Parathyroid adenoma (tissue), 2 donors: ENCODE measurements at regions not wholly inside any gene's neighbourhood (a gene's known extent, or its start where the extent isn't known, plus 50 kb on each side); places are given as distances from the start of the nearest gene placed in this dataset.

Source experiments
- H2AFZ ChIP-seq: fragments of 300-600 bp; sonication (generic); one replicate; pipeline ENCODE4 v1.7.0; 2017; ENCODE audit warnings: antibody characterized with exemption, mild to moderate bottlenecking
- H3K27ac ChIP-seq: fragments of 300-600 bp; sonication (generic); one replicate; pipeline ENCODE4 v1.7.0; 2017
- H3K27me3 ChIP-seq: fragments of 300-600 bp; sonication (generic); one replicate; pipeline ENCODE4 v1.7.0; 2017; ENCODE audit warnings: low read length; ENCODE audit not compliant: control insufficient read depth, insufficient read depth
- H3K36me3 ChIP-seq: fragments of 300-600 bp; sonication (generic); one replicate; pipeline ENCODE4 v1.7.0; 2017; ENCODE audit warnings: low read length; ENCODE audit not compliant: control insufficient read depth, insufficient read depth
- H3K4me1 ChIP-seq: fragments of 300-600 bp; sonication (generic); one replicate; pipeline ENCODE4 v1.7.0; 2017; ENCODE audit warnings: control low read depth
- H3K4me2 ChIP-seq: fragments of 300-600 bp; sonication (generic); one replicate; pipeline ENCODE4 v1.7.0; 2017; ENCODE audit warnings: low read length
- H3K4me3 ChIP-seq: fragments of 300-600 bp; sonication (generic); one replicate; pipeline ENCODE4 v1.7.0; 2017; ENCODE audit warnings: low read depth, low read length
- H3K79me2 ChIP-seq: fragments of 300-600 bp; sonication (generic); one replicate; pipeline ENCODE4 v1.7.0; 2017; ENCODE audit warnings: control low read depth
- H3K9ac ChIP-seq: fragments of 300-600 bp; sonication (generic); one replicate; pipeline ENCODE4 v1.7.0; 2017; ENCODE audit warnings: mild to moderate bottlenecking
- H3K9me3 ChIP-seq: fragments of 300-600 bp; sonication (generic); one replicate; pipeline ENCODE4 v1.7.0; 2017; ENCODE audit warnings: low read length; ENCODE audit not compliant: control insufficient read depth
- TF ChIP-seq, protein P1 (sequence below): fragments of 300-600 bp; sonication (generic); IDR thresholded peaks from one replicate; pipeline ENCODE4 v1.7.0; 2017; ENCODE audit warnings: antibody characterized with exemption, mild to moderate bottlenecking
- donor health status: primary hyperparathyroidism.

DNA sequence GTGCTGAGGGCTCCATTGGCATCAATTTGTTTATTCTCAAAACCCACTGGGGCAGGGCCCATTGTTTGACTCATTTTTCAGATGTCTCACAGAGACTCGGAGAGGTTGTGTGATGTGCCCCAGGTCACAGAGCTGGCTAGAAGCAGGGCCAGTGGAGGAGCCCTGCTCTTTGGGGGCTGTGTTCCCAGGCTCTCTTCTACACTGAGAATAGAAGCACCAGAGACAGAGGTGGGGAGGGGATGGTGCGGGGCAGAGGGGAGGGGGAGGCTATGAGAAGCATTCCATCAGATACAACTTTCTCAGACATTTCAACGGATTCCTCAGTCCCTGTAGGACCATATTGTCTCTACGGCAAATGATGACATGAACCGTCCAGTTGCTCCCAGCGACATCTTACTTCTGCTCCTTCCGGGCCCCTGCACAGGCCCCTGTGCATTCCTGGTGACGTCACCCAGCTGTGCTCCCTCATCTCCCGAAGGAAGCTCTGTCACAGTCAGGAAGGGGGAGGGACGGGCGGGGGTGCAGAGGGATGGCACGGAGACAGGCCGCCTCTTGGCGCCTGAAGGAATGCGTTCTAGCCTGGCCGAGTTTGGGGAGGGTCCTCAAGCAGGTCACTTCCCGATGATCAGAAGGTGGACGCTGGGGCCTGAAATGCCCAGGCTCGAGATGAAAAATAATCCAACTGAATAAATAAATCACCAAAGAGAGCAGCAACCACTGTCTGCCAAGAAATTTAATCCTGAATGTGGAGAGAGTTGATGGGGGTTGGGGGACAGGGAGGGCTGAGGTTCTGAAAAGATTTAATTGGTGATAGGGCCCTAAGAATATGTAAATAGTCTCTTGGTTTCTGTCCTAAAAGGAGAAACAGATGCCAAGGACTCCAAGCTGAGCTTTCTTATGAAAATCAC, 114.1 kb downstream of the NOG start:
- H2AFZ ChIP-seq: peak overlapping the region; percentile 53
- H3K36me3 ChIP-seq: no peaks in the 10 kb centered on the region
- H3K4me1 ChIP-seq: no peaks in the 10 kb centered on the region
- no peak overlapping the region for H3K9ac ChIP-seq
- H3K27me3 ChIP-seq: peaks cover 4% of the 10 kb centered on the region
- no peaks in the 10 kb centered on the region for H3K79me2 ChIP-seq
- H3K27ac ChIP-seq: no peak overlapping the region
- H3K9me3 ChIP-seq: no peaks in the 10 kb centered on the region
- H3K4me2 ChIP-seq: no peak overlapping the region
- TF ChIP-seq, protein P1, sequence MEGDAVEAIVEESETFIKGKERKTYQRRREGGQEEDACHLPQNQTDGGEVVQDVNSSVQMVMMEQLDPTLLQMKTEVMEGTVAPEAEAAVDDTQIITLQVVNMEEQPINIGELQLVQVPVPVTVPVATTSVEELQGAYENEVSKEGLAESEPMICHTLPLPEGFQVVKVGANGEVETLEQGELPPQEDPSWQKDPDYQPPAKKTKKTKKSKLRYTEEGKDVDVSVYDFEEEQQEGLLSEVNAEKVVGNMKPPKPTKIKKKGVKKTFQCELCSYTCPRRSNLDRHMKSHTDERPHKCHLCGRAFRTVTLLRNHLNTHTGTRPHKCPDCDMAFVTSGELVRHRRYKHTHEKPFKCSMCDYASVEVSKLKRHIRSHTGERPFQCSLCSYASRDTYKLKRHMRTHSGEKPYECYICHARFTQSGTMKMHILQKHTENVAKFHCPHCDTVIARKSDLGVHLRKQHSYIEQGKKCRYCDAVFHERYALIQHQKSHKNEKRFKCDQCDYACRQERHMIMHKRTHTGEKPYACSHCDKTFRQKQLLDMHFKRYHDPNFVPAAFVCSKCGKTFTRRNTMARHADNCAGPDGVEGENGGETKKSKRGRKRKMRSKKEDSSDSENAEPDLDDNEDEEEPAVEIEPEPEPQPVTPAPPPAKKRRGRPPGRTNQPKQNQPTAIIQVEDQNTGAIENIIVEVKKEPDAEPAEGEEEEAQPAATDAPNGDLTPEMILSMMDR: no peak
- no peak overlapping the region for H3K4me3 ChIP-seq

DNA sequence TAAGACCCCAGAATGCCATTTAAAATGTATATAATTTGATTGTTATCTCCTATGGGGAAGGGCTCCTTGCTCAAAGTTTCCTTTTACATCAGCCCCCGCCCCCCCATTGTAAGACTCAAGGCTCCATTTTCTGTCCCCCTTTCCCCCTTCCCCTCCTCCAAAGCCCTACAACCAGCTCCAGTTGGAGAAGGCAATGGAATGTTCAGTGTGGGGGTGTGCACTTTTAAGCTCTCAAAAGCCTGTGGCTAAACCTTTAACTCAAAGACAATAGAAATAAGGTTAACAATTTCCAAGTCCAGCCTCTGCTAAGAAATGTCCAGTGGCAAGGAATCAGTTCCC, 114.7 kb downstream of the NOG start:
- Histone ChIP-seq H3K9ac (no peak overlapping the region), H3K9me3 (no peaks in the 10 kb centered on the region), H3K27me3 (peaks cover 1% of the 10 kb centered on the region), H2AFZ (no peak overlapping the region), H3K4me3 (no peak overlapping the region), H3K4me2 (no peak overlapping the region), H3K4me1 (no peaks in the 10 kb centered on the region), H3K36me3 (no peaks in the 10 kb centered on the region), H3K79me2 (no peaks in the 10 kb centered on the region), H3K27ac (no peak overlapping the region)
- TF ChIP-seq, protein P1: no peak

DNA sequence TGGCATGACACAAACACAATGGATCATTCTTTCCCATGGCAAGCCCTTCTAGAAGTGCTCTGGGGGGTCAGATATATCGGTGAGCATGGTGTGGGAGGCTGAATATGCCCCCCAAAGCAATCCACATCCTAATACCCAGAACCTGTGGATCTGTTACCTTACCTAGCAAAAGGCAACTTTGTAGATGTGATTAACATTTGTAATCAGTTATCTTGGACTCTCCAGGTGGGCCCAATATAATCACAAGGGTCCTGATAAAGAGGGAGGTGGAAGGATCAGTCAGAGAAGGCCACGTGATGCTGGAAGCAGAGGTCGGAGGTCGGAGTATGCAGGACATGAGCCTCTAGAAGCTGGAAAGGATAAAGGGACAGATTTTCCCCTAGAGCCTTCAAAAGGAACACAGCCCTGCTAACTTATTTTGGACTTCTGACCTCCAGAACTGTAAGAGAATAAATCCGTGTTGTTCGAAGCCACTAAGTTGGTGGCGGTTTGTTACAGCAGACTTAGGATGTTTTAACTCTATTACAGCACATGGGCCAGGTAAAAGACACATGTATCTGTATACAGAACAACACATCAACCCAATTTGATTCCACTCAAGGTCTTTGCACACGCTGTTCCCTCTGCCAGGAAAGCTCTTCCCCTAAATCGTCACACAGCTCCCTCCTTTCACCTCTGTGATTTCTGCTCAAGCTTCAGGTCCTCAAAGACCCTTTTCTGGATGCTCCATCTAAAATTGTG, 115.3 kb downstream of the NOG start:
- H3K27ac ChIP-seq: no peak overlapping the region
- no peak overlapping the region for H3K4me3 ChIP-seq
- no peak overlapping the region for H3K9ac ChIP-seq
- TF ChIP-seq, protein P1: no peak
- H3K79me2 ChIP-seq: no peaks in the 10 kb centered on the region
- no peaks in the 10 kb centered on the region for H3K36me3 ChIP-seq
- H3K4me1 ChIP-seq: no peaks in the 10 kb centered on the region
- no peak overlapping the region for H3K4me2 ChIP-seq
- no peak overlapping the region for H2AFZ ChIP-seq
- H3K27me3 ChIP-seq: no peaks in the 10 kb centered on the region
- H3K9me3 ChIP-seq: no peaks in the 10 kb centered on the region

DNA sequence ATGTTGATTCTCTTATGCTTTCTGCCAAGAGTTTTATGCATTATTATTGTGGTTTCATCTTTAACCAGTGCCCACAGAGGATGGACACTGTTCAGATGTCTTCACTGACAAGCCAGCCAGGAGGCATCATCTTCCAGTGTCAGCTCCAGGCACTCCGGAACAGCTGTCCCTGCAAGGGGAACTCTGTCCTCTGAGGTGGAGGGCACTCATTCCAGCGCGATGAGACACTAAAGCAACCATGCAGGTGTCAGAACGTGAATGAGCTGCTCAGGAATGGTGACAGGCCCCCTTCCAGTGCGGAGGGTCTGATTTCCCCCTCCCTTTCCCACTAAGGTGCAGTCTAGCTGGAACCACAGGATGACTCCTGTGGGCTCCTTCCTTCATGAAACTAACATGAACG, 117.5 kb downstream of the NOG start:
- no peaks in the 10 kb centered on the region for H3K79me2 ChIP-seq
- no peaks in the 10 kb centered on the region for H3K27me3 ChIP-seq
- TF ChIP-seq, protein P1: no peak

More for the DNA sequence above, 117.5 kb downstream of the NOG start:
- no peak overlapping the region for H3K27ac ChIP-seq
- no peaks in the 10 kb centered on the region for H3K9me3 ChIP-seq
- H3K36me3 ChIP-seq: no peaks in the 10 kb centered on the region
- no peak overlapping the region for H3K4me3 ChIP-seq
- no peaks in the 10 kb centered on the region for H3K4me1 ChIP-seq
- H3K9ac ChIP-seq: no peak overlapping the region
- H2AFZ ChIP-seq: no peak overlapping the region
- no peak overlapping the region for H3K4me2 ChIP-seq
